Erythroblast (primary cell): ENCODE measurements at regions not wholly inside any gene's neighbourhood (a gene's known extent, or its start where the extent isn't known, plus 50 kb on each side); places are given as distances from the start of the nearest gene placed in this dataset.

Experiments
- GATA1 ChIP-seq: IDR thresholded peaks from 2 replicates; pipeline ENCODE4 v1.6.1; 2011; ENCODE audit warnings: low read depth, mild to moderate bottlenecking, control low read depth, low read length, moderate library complexity
- POLR2A ChIP-seq: IDR thresholded peaks from 2 replicates; pipeline ENCODE4 v1.6.1; 2011; ENCODE audit warnings: mild to moderate bottlenecking, low read length

DNA sequence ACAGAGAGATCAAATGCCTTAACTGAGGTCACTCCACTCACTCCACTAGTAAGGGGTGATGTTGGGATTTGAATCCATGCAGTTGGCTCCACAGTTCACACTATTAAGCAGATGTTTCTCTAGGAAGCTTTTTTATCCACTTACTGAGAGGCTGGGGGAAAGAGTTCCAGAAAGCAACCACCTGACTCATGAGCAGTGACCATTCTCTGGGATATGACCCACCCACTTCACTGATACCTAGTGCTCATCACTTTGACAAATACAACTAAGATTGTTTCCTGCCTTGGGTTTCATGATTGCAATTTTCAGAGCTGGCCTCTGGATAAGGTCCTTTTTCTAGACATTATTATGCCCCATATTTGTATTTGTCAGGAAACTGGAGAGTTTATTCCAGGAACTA lies 152.1 kb upstream of the PLEKHG7 start:
- TF ChIP-seq POLR2A (no peak), GATA1 (no peak)
